ENCODE measurements at regions not wholly inside any gene's neighbourhood (a gene's known extent, or its start where the extent isn't known, plus 50 kb on each side); places are given as distances from the start of the nearest gene placed in this dataset.

- no peak for DNase-seq
These were observed 222.8 kb downstream of the SIPA1L2 start for GRCh38 chr1:232407120-232407519.

GRCh38 chr1:232405781-232406180 lies 224.2 kb downstream of the SIPA1L2 start:
- no peak for DNase-seq

- no peak for DNase-seq
These were observed 224.8 kb downstream of the SIPA1L2 start for GRCh38 chr1:232404981-232405731.

GRCh38 chr1:232404227-232404626 lies 225.7 kb downstream of the SIPA1L2 start:
- no peak for DNase-seq

GRCh38 chr1:232403017-232403714 lies 226.8 kb downstream of the SIPA1L2 start:
- no peak for DNase-seq

- DNase-seq = no peak
These were observed 231.1 kb downstream of the SIPA1L2 start for GRCh38 chr1:232398823-232399222.

- DNase-seq = no peak
These were observed 236.3 kb downstream of the SIPA1L2 start for GRCh38 chr1:232393444-232394146.

GRCh38 chr1:232393010-232393409 lies 236.9 kb downstream of the SIPA1L2 start:
- no peak for DNase-seq

- no peak for DNase-seq
These were observed 239.3 kb downstream of the SIPA1L2 start for GRCh38 chr1:232390590-232390989.

- no peak for DNase-seq
These were observed 240.2 kb downstream of the SIPA1L2 start for GRCh38 chr1:232389744-232390143.

- no peak for DNase-seq
These were observed 241.6 kb downstream of the SIPA1L2 start for GRCh38 chr1:232388363-232388762.

GRCh38 chr1:232386721-232387510 lies 243.0 kb downstream of the SIPA1L2 start:
- no peak for DNase-seq

- no peak for DNase-seq
These were observed 243.6 kb downstream of the SIPA1L2 start for GRCh38 chr1:232386294-232386693.

GRCh38 chr1:232385221-232385620 lies 244.7 kb downstream of the SIPA1L2 start:
- DNase-seq = no peak

- no peak for DNase-seq
These were observed 245.6 kb downstream of the SIPA1L2 start for GRCh38 chr1:232384171-232384883.

GRCh38 chr1:232383455-232384123 lies 246.3 kb downstream of the SIPA1L2 start:
- DNase-seq = no peak

GRCh38 chr1:232382671-232383070 lies 247.3 kb downstream of the SIPA1L2 start:
- no peak for DNase-seq

- no peak for DNase-seq
These were observed 248.4 kb downstream of the SIPA1L2 start for GRCh38 chr1:232381394-232382100.

- no peak for DNase-seq
These were observed 249.3 kb downstream of the SIPA1L2 start for GRCh38 chr1:232380596-232380995.

GRCh38 chr1:232380131-232380530 lies 249.8 kb downstream of the SIPA1L2 start:
- no peak for DNase-seq

GRCh38 chr1:232379063-232379434 lies 250.9 kb downstream of the SIPA1L2 start:
- DNase-seq = no peak

Data from SHP77 treated with DMSO at 0.1 percent for 48 hours (cell line).